BE2C (cell line): ENCODE measurements at regions not wholly inside any gene's neighbourhood (a gene's known extent, or its start where the extent isn't known, plus 50 kb on each side); places are given as distances from the start of the nearest gene placed in this dataset.

Experiments used
- DNase-seq: peaks from one replicate; pipeline ENCODE4 v3.0.0-alpha.2; 2020
- H3K27me3 ChIP-seq: fragments of 250-450 bp; sonication (Bioruptor Pico); 2 replicates; pipeline ENCODE4 v1.5.1; 2020; ENCODE audit warnings: mild to moderate bottlenecking
- H3K36me3 ChIP-seq: fragments of 250-450 bp; sonication (Bioruptor Pico); 2 replicates; pipeline ENCODE4 v1.5.1; 2020; ENCODE audit warnings: mild to moderate bottlenecking
- H3K4me1 ChIP-seq: fragments of 250-450 bp; sonication (Bioruptor Pico); 2 replicates; pipeline ENCODE4 v1.5.1; 2020
- H3K4me3 ChIP-seq: 2 replicates; pipeline ENCODE4 v1.5.1; 2011; ENCODE audit warnings: low read depth, low read length
- H3K9me3 ChIP-seq: fragments of 250-450 bp; sonication (Bioruptor Pico); 2 replicates; pipeline ENCODE4 v1.5.1; 2020
- TF ChIP-seq, protein P1 (sequence below): IDR thresholded peaks from 2 replicates; pipeline ENCODE4 v1.5.1; 2012; ENCODE audit warnings: mild to moderate bottlenecking, low read depth, low read length

GRCh38 chr9:18014556-18014955, 435.7 kb downstream of the SH3GL2 start:
- Histone ChIP-seq H3K9me3 (no peaks in the 10 kb centered on the region), H3K4me1 (no peaks in the 10 kb centered on the region), H3K27me3 (no peaks in the 10 kb centered on the region), H3K36me3 (no peaks in the 10 kb centered on the region), H3K4me3 (no peak overlapping the region)
- no peak for DNase-seq
- TF ChIP-seq, protein P1, sequence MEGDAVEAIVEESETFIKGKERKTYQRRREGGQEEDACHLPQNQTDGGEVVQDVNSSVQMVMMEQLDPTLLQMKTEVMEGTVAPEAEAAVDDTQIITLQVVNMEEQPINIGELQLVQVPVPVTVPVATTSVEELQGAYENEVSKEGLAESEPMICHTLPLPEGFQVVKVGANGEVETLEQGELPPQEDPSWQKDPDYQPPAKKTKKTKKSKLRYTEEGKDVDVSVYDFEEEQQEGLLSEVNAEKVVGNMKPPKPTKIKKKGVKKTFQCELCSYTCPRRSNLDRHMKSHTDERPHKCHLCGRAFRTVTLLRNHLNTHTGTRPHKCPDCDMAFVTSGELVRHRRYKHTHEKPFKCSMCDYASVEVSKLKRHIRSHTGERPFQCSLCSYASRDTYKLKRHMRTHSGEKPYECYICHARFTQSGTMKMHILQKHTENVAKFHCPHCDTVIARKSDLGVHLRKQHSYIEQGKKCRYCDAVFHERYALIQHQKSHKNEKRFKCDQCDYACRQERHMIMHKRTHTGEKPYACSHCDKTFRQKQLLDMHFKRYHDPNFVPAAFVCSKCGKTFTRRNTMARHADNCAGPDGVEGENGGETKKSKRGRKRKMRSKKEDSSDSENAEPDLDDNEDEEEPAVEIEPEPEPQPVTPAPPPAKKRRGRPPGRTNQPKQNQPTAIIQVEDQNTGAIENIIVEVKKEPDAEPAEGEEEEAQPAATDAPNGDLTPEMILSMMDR, result no peak

GRCh38 chr9:18015116-18015515, 436.2 kb downstream of the SH3GL2 start:
- no peak for DNase-seq
- Histone ChIP-seq H3K4me1 (no peaks in the 10 kb centered on the region), H3K27me3 (no peaks in the 10 kb centered on the region), H3K9me3 (no peaks in the 10 kb centered on the region), H3K36me3 (no peaks in the 10 kb centered on the region), H3K4me3 (no peak overlapping the region)
- TF ChIP-seq, protein P1, result no peak

DNA sequence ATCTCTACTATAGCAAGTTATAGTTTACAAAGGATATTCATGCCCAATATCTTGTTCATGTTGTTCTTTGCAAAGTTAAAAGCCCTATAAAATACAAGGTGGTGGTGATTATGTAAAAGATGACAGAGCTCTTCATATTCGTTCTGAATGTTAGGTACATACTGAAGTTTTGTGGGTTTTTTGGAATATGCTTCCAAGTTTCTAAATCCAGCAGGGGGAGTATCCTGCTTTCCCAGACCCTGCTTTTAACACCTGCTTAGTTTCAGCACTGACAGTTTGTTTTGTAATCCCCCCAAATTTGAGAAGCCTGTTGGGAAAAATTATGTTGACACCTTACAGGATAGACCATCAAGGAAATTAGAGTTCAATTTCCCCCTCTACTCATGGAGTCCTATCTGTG, 438.3 kb downstream of the SH3GL2 start:
- DNase-seq, result no peak
- TF ChIP-seq, protein P1, result no peak
- no peaks in the 10 kb centered on the region for H3K36me3 ChIP-seq
- H3K4me3 ChIP-seq, result no peak overlapping the region
- no peaks in the 10 kb centered on the region for H3K9me3 ChIP-seq
- H3K27me3 ChIP-seq, result no peaks in the 10 kb centered on the region
- no peaks in the 10 kb centered on the region for H3K4me1 ChIP-seq

DNA sequence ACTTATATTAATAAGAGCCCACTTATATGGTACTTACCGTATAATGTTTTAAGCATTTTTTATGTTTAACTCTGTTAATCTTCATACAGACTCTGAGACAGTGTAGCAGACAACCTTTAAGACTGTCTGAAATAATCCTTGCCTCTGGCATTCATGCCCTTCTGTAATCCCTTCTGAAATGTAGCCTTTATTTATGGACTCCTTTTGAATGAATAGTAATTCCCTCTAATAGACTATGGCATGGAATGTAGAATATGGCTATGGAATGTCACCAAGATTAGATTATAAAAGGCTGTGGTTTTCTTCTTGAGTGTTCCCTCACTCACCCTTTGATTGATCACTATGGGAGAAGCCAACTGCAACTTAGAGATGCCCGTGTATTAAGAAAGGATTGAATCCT, 439.4 kb downstream of the SH3GL2 start:
- no peaks in the 10 kb centered on the region for H3K9me3 ChIP-seq
- DNase-seq, result no peak
- no peak overlapping the region for H3K4me3 ChIP-seq
- H3K27me3 ChIP-seq, result no peaks in the 10 kb centered on the region
- TF ChIP-seq, protein P1, result no peak
- no peaks in the 10 kb centered on the region for H3K36me3 ChIP-seq
- H3K4me1 ChIP-seq, result no peaks in the 10 kb centered on the region

DNA sequence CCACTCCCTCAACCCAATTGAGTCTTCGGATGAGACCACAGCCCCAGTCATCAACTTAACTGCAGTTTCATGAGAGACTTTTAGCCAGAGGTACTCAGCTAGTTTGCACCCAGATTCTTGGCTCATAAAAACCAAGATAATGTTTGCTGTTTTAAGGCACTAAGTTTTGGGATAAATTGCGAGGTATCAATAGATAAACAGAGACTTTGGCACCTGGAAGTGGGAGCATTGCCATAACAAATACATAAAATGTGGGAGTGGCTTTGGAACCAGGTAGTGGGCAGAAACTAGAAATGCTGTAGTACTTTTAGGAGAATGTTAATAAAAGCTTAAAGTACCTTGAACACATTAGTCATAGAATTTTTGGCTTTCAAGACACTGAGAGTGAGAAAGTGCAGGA, 439.8 kb downstream of the SH3GL2 start:
- H3K36me3 ChIP-seq, result no peaks in the 10 kb centered on the region
- H3K27me3 ChIP-seq, result no peaks in the 10 kb centered on the region
- TF ChIP-seq, protein P1, result no peak

DNA sequence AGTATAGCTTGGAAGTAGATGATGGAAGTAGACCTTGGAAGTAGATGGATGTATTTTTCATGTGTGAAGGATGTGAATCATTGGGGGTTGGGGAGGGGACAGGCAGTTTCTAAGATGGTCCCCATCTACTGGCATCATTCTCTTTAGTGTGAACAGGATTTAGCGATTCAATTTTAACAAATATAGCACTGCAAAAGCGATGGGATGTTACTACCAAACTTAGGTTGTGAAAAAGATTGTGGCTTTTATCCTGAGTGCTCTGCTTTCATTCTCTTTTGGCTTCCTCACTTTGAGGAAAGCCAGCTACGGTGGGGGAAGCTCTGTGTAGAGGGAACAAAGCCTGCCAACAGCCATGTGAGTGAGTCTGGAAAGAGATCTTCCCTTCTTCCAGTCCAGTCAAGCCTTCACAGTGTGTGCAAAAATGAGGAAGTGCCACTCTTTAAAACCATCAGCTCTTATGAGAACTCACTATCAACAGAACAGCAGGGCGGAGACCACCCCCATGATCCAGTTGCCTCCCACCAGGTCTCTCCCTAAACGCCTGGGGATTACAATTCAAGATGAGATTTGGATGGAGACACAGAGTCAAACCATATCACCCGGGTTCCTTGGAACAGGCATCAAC, 441.4 kb downstream of the SH3GL2 start:
- no peaks in the 10 kb centered on the region for H3K27me3 ChIP-seq
- no peak overlapping the region for H3K4me3 ChIP-seq
- no peaks in the 10 kb centered on the region for H3K9me3 ChIP-seq
- TF ChIP-seq, protein P1, result no peak
- no peaks in the 10 kb centered on the region for H3K36me3 ChIP-seq
- no peaks in the 10 kb centered on the region for H3K4me1 ChIP-seq
- no peak for DNase-seq

More for the DNA sequence above, 439.8 kb downstream of the SH3GL2 start:
- Histone ChIP-seq H3K4me1 (no peaks in the 10 kb centered on the region), H3K9me3 (no peaks in the 10 kb centered on the region), H3K4me3 (no peak overlapping the region)
- DNase-seq, result no peak
